ENCODE measurements at regions not wholly inside any gene's neighbourhood (a gene's known extent, or its start where the extent isn't known, plus 50 kb on each side); places are given as distances from the start of the nearest gene placed in this dataset.

DNA sequence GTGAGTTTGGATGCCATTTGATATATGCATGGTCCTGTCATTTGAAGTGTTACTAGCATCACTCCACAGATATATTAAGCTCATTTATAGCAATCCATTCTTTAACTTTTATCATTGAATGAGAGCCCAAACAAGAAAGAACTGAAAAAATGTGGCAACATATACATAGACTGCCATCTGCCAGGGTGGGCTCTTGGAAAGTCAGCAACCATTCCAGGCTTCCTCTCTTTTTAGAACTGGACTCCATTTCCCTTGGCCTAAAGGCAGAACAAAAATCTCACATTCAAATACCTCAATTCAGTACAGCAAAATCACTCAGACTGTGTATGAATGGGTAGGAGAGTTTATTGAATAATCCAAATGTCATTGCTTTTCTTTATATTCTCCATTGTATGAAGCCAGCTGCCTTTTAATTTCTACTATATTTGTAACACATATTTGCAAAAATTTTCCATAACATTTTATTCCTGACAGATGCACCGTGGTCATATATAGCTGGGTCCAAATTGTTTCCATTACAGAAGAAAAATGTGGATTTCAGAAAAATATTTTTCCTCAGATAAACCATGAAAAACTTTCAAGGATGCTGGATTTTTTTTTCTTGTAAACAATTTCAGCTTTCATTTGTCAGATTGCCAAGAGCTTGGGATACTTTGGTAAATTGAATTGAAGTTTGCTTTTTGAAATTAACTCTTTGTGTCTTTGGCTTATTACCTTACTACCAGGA, 1252.3 kb upstream of the SEL1L start:
- Histone ChIP-seq H3K36me3 (no peaks in the 10 kb centered on the region), H3K27ac (no peak overlapping the region), H3K27me3 (no peaks in the 10 kb centered on the region), H3K4me1 (ENCODE audit: insufficient read depth) (no peaks in the 10 kb centered on the region), H3K9me3 (no peaks in the 10 kb centered on the region), H3K4me3 (no peak overlapping the region)
- 0 to 3% (median 1%) methylated on average over 1 of the region's 1 CpG for WGBS, 3 donors
- no peak for TF ChIP-seq POLR2A (IDR thresholded peaks at IDR 0.05)
- TF ChIP-seq EP300 (IDR thresholded peaks at IDR 0.05), result no peak
- TF ChIP-seq, protein P1, sequence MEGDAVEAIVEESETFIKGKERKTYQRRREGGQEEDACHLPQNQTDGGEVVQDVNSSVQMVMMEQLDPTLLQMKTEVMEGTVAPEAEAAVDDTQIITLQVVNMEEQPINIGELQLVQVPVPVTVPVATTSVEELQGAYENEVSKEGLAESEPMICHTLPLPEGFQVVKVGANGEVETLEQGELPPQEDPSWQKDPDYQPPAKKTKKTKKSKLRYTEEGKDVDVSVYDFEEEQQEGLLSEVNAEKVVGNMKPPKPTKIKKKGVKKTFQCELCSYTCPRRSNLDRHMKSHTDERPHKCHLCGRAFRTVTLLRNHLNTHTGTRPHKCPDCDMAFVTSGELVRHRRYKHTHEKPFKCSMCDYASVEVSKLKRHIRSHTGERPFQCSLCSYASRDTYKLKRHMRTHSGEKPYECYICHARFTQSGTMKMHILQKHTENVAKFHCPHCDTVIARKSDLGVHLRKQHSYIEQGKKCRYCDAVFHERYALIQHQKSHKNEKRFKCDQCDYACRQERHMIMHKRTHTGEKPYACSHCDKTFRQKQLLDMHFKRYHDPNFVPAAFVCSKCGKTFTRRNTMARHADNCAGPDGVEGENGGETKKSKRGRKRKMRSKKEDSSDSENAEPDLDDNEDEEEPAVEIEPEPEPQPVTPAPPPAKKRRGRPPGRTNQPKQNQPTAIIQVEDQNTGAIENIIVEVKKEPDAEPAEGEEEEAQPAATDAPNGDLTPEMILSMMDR (IDR thresholded peaks at IDR 0.05), result no peak
- intact Hi-C loops (cut with DNase I), result no loop called here
- no peak for DNase-seq

DNA sequence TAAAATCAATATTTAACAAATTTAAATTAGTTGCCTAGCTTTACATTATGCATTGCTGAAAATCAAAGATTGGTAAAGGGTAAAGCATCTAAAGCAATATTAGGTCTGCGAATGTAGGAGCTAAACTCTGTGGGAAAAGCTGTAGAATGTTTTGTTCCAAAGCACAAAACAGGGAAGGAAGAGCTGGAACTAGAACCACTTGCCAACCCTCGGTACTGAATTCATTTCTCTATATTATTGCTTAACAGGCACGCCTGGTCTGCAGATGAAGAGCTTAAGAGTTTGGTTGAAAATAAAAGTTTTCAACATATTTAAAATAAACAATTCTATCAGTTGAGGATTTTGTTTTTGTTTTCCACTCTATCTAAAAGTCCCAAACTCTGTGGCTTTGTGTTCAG, 1252.8 kb upstream of the SEL1L start:
- H3K27ac ChIP-seq, result no peak overlapping the region
- H3K27me3 ChIP-seq, result no peaks in the 10 kb centered on the region
- no peak for DNase-seq
- H3K4me1 ChIP-seq (ENCODE audit: insufficient read depth), result no peaks in the 10 kb centered on the region
- 6 to 21% (median 14%) methylated on average over 3 of the region's 3 CpGs for WGBS, 3 donors
- H3K9me3 ChIP-seq, result no peaks in the 10 kb centered on the region
- intact Hi-C loops (cut with DNase I), result no loop called here
- no peaks in the 10 kb centered on the region for H3K36me3 ChIP-seq
- H3K4me3 ChIP-seq, result no peak overlapping the region
- TF ChIP-seq POLR2A (IDR thresholded peaks at IDR 0.05), result no peak
- TF ChIP-seq EP300 (IDR thresholded peaks at IDR 0.05), result no peak
- TF ChIP-seq, protein P1 (IDR thresholded peaks at IDR 0.05), result no peak

- no peaks in the 10 kb centered on the region for H3K9me3 ChIP-seq
- no peak for DNase-seq
- 65 to 70% (median 70%) methylated on average over 4 of the region's 4 CpGs for WGBS, 3 donors
- no peaks in the 10 kb centered on the region for H3K36me3 ChIP-seq
- no peaks in the 10 kb centered on the region for H3K27me3 ChIP-seq
- no peak overlapping the region for H3K4me3 ChIP-seq
- no peak for TF ChIP-seq EP300 (IDR thresholded peaks at IDR 0.05)
- TF ChIP-seq POLR2A (IDR thresholded peaks at IDR 0.05), result no peak
- TF ChIP-seq, protein P1 (IDR thresholded peaks at IDR 0.05), result no peak
- H3K27ac ChIP-seq, result no peak overlapping the region
- H3K4me1 ChIP-seq (ENCODE audit: insufficient read depth), result no peaks in the 10 kb centered on the region
- intact Hi-C loops (cut with DNase I), result no loop called here
Observed at GRCh38 chr14:82796086-82796485, 1262.4 kb upstream of the SEL1L start.

GRCh38 chr14:82798276-82798675, 1264.6 kb upstream of the SEL1L start:
- no peaks in the 10 kb centered on the region for H3K36me3 ChIP-seq
- no peak overlapping the region for H3K27ac ChIP-seq
- no peaks in the 10 kb centered on the region for H3K27me3 ChIP-seq
- intact Hi-C loops (cut with DNase I), result no loop called here
- WGBS, 3 donors, result 77 to 83% (median 79%) methylated on average over 1 of the region's 1 CpG
- no peaks in the 10 kb centered on the region for H3K9me3 ChIP-seq
- H3K4me1 ChIP-seq (ENCODE audit: insufficient read depth), result no peaks in the 10 kb centered on the region
- DNase-seq, result no peak
- TF ChIP-seq EP300 (IDR thresholded peaks at IDR 0.05), result no peak
- TF ChIP-seq, protein P1 (IDR thresholded peaks at IDR 0.05), result no peak
- TF ChIP-seq POLR2A (IDR thresholded peaks at IDR 0.05), result no peak
- H3K4me3 ChIP-seq, result no peak overlapping the region

Measured in ovary (tissue), 7 donors.